ENCODE measurements at regions not wholly inside any gene's neighbourhood (a gene's known extent, or its start where the extent isn't known, plus 50 kb on each side); places are given as distances from the start of the nearest gene placed in this dataset.
"Not testable (repeated sequence)": the region's sequence is repeated elsewhere in the genome, so short reads cannot be mapped to it uniquely, and the experiment has no call there.

DNA sequence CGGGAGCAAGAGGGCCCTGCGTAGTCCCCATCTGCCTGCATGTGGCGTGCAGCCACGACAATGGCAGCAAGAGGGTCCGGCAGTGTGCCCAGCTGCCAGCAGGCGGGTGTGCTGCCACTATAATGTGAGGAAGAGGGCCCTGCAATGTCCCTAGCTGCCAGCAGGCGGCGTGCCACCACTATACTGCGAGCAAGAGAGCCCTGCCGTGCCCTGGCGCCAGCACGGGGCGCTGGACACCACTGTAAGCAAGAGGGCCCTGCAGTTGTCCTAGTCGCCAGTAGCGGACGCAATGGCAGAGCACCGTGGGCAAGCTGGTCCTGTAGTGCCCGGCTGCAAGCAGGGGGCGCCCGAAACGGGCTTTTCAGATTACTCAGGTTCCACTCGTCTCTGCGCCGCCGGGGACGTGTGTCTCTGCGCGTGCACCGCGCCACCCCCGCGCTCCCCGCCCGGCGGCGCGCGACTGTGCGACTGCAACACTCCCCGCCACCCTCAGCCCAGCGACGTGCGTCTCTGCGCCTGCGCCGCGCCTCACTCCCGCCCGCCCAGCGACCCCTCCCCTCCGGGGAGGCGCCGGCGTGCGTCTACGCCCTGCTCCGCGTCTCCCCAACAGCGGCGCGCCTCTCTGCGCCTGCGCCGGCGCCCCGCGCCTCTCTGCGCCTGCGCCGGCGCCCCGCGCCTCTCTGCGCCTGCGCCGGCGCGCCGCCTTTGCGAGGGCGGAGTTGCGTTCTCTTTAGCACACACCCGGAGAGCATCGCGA lies 159.4 kb upstream of the FRG2B start:
- H3K4me1 ChIP-seq; H3K36me3 ChIP-seq; H3K27me3 ChIP-seq; ATAC-seq; H3K9me3 ChIP-seq; H3K4me3 ChIP-seq; intact Hi-C loops (cut with DNase I); H3K27ac ChIP-seq: not testable (repeated sequence)
- peak; percentile 58 for DNase-seq
- TF ChIP-seq, protein P1, sequence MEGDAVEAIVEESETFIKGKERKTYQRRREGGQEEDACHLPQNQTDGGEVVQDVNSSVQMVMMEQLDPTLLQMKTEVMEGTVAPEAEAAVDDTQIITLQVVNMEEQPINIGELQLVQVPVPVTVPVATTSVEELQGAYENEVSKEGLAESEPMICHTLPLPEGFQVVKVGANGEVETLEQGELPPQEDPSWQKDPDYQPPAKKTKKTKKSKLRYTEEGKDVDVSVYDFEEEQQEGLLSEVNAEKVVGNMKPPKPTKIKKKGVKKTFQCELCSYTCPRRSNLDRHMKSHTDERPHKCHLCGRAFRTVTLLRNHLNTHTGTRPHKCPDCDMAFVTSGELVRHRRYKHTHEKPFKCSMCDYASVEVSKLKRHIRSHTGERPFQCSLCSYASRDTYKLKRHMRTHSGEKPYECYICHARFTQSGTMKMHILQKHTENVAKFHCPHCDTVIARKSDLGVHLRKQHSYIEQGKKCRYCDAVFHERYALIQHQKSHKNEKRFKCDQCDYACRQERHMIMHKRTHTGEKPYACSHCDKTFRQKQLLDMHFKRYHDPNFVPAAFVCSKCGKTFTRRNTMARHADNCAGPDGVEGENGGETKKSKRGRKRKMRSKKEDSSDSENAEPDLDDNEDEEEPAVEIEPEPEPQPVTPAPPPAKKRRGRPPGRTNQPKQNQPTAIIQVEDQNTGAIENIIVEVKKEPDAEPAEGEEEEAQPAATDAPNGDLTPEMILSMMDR (IDR thresholded peaks at IDR 0.05), result peak; percentile 24

DNA sequence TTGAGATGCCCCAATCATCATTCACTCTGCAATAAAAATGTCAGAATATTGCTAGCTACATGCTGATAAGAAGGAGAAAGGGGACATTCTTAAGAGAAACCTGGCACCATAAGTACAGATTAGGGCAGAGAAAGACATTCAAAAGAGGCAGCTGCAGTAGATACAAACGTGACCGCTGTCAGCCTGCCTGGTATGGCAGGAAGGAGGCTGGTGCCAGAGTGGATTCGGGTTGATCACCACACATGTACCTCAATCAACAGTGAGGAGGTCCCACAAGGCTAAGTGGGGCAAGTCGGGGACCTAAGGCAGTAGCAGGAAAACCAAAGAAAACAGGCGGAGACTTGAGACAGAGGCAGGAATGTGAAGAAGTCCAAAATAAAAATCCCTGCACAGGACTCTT lies 158.6 kb upstream of the FRG2B start:
- H3K4me1 ChIP-seq; intact Hi-C loops (cut with DNase I); H3K36me3 ChIP-seq; H3K9me3 ChIP-seq; H3K27ac ChIP-seq; ATAC-seq; H3K4me3 ChIP-seq; H3K27me3 ChIP-seq; DNase-seq: not testable (repeated sequence)

DNA sequence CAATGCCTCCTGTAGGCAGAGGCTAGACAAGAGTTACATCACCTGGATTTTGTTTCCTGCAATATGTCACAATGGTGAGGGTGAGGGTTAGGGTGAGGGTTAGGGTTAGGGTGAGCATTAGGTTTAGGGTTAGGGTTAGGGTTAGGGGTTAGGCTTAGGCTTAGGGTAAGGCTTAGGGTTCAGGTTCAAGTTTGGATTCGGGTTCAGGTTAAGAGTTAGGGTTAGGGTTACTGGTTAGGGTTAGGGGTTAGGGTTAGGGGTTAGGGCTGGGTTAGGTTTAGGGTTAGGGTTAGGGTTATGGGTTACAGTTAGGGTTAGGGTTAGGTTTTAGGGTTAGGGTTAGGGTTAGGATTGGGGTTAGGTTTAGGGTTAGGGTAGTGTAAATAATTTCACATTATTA lies 138.7 kb upstream of the FRG2B start:
- H3K4me1 ChIP-seq; H3K4me3 ChIP-seq; ATAC-seq; H3K27me3 ChIP-seq; H3K27ac ChIP-seq; DNase-seq; intact Hi-C loops (cut with DNase I); H3K9me3 ChIP-seq; H3K36me3 ChIP-seq: not testable (repeated sequence)

DNA sequence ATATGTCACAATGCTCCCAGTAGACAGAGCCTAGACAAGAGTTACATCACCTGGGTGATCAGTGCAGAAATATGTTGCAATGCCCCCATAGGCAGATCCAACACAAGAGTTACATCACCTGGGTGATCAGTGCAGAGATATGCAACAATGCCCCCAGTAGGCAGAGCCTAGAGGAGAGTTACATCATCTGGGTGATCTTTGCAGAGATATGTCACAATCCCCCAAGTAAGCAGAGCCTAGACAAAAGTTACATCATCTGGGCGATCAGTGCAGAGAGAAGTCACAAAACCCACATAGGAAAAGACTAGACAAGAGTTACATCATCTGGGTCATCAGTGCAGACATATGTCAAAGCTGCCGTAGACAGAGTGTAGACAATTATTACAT lies 138.2 kb upstream of the FRG2B start:
- H3K27me3 ChIP-seq; H3K36me3 ChIP-seq; DNase-seq; H3K27ac ChIP-seq; H3K9me3 ChIP-seq; intact Hi-C loops (cut with DNase I); H3K4me3 ChIP-seq; H3K4me1 ChIP-seq; ATAC-seq: not testable (repeated sequence)

DNA sequence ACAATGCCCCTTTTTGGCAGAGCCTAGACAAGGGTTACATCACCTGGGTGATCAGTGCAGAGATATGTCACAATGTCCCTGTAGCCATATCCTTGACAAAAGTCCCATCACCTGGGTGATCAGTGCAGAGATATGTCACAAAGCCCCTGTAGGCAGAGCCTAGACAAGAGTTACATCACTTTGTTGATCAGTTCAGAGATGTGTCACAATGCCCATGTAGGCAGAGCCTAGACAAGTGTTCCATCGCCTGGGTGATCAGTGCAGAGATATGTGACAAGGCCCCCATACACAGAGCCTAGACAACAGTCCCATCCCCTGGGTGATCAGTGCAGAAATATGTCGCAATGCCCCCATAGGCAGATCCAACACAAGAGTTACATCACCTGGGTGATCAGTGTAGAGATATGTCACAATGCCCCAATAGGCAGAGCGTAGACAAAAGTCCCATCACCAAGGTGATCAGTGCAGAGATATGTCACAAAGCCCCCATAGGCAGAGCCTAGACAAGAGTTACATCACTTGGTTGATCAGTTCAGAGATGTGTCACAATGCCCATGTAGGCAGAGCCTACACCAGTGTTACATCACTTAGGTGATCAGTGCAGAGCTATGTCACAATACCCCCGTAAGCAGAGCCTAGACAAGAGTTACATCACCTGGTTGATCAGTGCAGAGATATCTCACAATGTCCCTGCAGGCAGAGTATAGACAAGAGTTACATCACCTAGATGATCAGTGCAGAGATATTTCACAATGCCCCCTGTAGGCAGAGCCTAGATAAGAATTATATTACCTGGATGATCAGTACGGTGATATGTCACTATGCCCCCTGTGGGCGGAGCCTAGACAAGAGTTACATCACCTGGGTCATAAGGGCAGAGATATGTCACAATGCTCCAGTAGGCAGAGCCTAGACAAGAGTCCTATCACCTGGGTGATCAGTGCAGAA lies 137.6 kb upstream of the FRG2B start:
- H3K4me1 ChIP-seq; H3K36me3 ChIP-seq; intact Hi-C loops (cut with DNase I); H3K27me3 ChIP-seq; H3K4me3 ChIP-seq; DNase-seq; H3K27ac ChIP-seq; H3K9me3 ChIP-seq: not testable (repeated sequence)
- peak; percentile 16 for ATAC-seq

DNA sequence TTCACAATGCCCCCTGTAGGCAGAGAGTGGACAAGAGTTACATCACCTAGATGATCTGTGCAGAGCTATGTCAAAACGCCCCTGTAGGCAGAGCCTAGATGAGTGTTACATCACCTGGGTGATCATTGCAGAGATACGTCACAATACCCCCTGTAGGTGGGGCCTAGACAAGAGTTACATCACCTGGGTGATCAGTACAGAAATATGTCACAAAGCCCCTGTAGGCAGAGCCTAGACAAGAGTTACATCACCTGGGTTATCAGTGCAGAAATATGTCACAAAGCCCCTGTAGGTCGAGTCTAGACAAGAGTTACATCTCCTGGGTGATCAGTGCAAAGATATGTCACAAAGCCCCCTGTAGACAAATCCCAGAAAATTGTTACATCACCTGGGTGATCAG lies 136.6 kb upstream of the FRG2B start:
- H3K27me3 ChIP-seq; intact Hi-C loops (cut with DNase I); H3K4me3 ChIP-seq; H3K9me3 ChIP-seq; H3K4me1 ChIP-seq; DNase-seq; H3K27ac ChIP-seq; H3K36me3 ChIP-seq: not testable (repeated sequence)
- ATAC-seq, result peak; percentile 79

DNA sequence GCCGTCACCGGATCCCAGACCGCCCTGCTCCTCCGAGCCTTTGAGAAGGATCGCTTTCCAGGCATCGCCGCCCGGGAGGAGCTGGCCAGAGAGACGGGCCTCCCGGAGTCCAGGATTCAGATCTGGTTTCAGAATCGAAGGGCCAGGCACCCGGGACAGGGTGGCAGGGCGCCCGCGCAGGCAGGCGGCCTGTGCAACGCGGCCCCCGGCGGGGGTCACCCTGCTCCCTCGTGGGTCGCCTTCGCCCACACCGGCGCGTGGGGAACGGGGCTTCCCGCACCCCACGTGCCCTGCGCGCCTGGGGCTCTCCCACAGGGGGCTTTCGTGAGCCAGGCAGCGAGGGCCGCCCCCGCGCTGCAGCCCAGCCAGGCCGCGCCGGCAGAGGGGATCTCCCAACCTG lies 127.0 kb upstream of the FRG2B start:
- peak; percentile 85 for ATAC-seq

More for the DNA sequence above, 127.0 kb upstream of the FRG2B start:
- intact Hi-C loops (cut with DNase I); H3K27me3 ChIP-seq; H3K9me3 ChIP-seq; H3K36me3 ChIP-seq; H3K27ac ChIP-seq; H3K4me1 ChIP-seq; H3K4me3 ChIP-seq; DNase-seq: not testable (repeated sequence)

Data from upper lobe of right lung (tissue), 1 donor.